Esophagus squamous epithelium (tissue), 4 donors: ENCODE measurements at regions not wholly inside any gene's neighbourhood (a gene's known extent, or its start where the extent isn't known, plus 50 kb on each side); places are given as distances from the start of the nearest gene placed in this dataset.

Experiments
- CTCF ChIP-seq, 6 experiments: fragments of 450-650 bp in 4 of 6; fragments of 200-600 bp in 2 of 6; sonication (generic) in 2 of 6; IDR thresholded peaks; one replicate each; pipeline ENCODE4 v1.5.1; 2016 to 2019; ENCODE audit warnings: antibody characterized with exemption in 6 of 6, mild to moderate bottlenecking in 4 of 6, moderate library complexity in 4 of 6
- POLR2A ChIP-seq, 4 donors: fragments of 450-650 bp; IDR thresholded peaks; one replicate each; pipeline ENCODE4 v1.6.1; 2017; ENCODE audit warnings: antibody characterized with exemption in 4 of 4, mild to moderate bottlenecking in 4 of 4, moderate library complexity in 3 of 4

GRCh38 chr13:73661066-73661465 is 473.1 kb downstream of the KLF12 start:
- TF ChIP-seq CTCF (IDR thresholded peaks at IDR 0.05) = no peak
- no peak for TF ChIP-seq POLR2A (IDR thresholded peaks at IDR 0.05)
